ENCODE measurements at regions not wholly inside any gene's neighbourhood (a gene's known extent, or its start where the extent isn't known, plus 50 kb on each side); places are given as distances from the start of the nearest gene placed in this dataset.

- DNase-seq (ENCODE audit: low read depth) = peak; percentile 29
Measured at GRCh38 chr10:77710759-77711682, 73.4 kb upstream of the KCNMA1 start.

DNA sequence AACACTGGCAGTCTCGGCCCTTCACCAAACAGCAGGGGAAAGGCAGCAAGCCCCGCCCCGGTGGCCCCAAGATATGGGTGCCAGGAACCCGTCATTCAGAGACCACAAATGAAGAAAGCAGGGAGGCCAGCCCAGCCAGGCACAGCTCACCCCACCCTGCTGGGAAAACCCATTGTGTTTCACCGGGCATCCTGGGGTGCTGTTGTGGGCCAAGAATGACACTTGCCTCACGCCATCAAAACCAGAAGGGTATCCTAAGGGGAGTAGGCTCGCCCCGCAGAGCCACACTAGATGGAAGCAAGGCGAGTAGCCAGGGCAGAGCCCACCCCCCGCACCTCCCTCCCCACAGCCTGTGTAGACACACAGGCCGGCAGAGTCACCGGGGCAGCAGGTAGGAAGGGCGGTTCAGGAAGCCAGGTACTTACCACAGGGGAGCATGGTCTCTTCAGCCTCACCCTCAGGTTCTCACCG is 72.5 kb upstream of the KCNMA1 start:
- no peak for DNase-seq (ENCODE audit: low read depth)

DNA sequence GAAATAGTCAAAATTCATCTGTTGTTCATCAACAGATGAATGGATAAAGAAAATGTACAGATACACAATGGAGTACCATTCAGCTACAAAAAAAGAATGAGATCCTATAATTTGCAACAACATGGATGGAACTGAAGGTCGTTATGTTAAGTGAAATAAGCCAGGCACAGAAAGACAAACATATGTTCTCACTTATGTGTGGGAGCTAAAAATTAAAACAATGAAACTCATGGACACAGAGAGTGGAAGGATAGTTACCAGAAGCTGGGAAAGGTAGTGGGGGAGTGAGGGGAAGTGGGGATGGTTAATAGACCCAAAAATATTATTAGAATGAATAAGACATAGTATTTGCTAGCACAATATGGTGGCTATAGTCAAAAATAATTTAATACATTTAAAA is 70.0 kb upstream of the KCNMA1 start:
- DNase-seq (ENCODE audit: low read depth) = no peak

DNA sequence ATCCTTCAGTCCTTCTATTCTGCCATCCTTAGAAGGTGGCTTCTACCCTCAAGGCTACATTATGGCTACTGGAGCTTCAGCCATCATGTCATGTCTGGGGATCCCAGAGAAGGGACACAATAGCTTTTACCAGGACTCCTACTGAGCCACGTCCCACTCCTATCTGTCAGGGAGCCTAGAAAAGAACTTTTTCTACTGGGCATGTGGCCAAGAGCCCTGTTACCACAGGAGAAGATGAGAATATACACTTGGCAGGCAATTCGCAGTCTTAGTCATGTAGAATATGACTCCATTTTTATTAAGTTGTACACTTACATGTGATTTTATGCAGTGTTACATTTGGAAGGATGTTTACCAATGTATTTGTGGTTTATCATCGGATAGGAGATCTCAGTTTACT is 64.6 kb upstream of the KCNMA1 start:
- DNase-seq (ENCODE audit: low read depth) = peak; percentile 90

GRCh38 chr10:77700086-77700485 is 62.5 kb upstream of the KCNMA1 start:
- no peak for DNase-seq (ENCODE audit: low read depth)

GRCh38 chr10:77699080-77699645 is 61.6 kb upstream of the KCNMA1 start:
- DNase-seq (ENCODE audit: low read depth) = no peak

DNA sequence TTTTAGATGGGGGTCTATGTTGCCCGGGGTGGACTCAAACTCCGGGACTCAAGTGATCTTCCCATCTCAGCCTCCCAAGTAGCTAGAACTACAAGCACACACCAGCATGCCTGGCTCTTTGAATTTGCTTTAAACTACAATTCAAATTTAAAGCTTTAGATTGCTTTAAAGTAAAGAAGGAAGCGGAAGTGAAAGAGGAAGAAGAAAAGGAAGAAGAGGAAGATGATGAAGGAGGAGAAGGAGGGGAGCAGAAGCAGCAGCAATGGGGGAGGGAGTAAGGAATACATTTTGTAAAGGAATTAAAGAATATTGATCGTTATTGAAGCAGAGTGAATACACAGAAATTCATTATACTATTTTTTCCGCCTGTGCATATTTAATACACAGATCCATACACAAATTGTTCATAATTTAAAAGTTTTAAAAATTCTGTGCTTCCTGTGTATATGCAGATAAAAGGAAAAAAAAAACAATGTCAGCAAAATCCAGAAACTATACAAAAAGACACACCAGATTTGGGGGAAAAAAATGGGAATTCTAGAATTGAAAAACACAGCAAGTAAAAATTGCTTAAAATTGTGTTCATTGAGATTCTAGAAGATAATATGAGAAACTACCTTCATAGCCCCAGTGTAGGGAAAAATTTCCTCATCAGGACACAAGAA is 60.8 kb upstream of the KCNMA1 start:
- DNase-seq (ENCODE audit: low read depth) = no peak

DNA sequence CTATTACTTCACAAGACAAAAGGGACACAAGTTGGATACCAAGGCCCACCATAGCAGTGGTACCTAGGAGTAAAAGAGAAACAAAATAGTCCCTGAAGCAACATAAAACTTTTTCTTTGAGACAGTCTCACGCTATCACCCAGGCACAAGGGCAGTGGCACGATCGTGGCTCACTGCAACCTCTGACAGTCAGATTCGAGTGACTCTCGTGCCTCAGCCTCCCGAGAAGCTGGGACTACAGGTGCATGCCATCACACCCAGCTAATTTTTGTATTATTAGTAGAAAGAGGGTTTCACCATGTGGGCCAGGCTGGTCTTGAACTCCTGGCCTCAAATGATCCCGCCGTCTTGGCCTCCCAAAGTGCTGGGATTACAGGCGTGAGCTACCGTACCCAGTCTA is 59.0 kb upstream of the KCNMA1 start:
- no peak for DNase-seq (ENCODE audit: low read depth)

- DNase-seq (ENCODE audit: low read depth) = no peak
Measured at GRCh38 chr10:77695186-77695585, 57.6 kb upstream of the KCNMA1 start.

GRCh38 chr10:77692782-77693181 is 55.2 kb upstream of the KCNMA1 start:
- no peak for DNase-seq (ENCODE audit: low read depth)

- no peak for DNase-seq (ENCODE audit: low read depth)
Measured at GRCh38 chr10:77689339-77689738, 51.7 kb upstream of the KCNMA1 start.

- DNase-seq (ENCODE audit: low read depth) = no peak
Measured at GRCh38 chr10:77687621-77688020, 50.0 kb upstream of the KCNMA1 start.
